Fibroblast of lung (primary cell): ENCODE measurements at regions not wholly inside any gene's neighbourhood (a gene's known extent, or its start where the extent isn't known, plus 50 kb on each side); places are given as distances from the start of the nearest gene placed in this dataset.

Experiments
- DNase-seq, 2 donors: peaks; one replicate each; pipeline versions ENCODE4 v3.0.0 to v3.0.0-alpha.2; 2010; ENCODE audit warnings: low read depth in 2 of 2
- H2AFZ ChIP-seq: 2 replicates; pipeline ENCODE4 v1.5.1; 2012; ENCODE audit warnings: low read length, control low read depth, inconsistent platforms
- H3K27ac ChIP-seq: 2 replicates; pipeline ENCODE4 v1.5.1; 2011; ENCODE audit warnings: low read length, control low read depth; ENCODE audit not compliant: insufficient read depth
- H3K27me3 ChIP-seq: 2 replicates; pipeline ENCODE4 v1.5.1; 2011; ENCODE audit warnings: mild to moderate bottlenecking, low read length; ENCODE audit not compliant: control insufficient read depth, insufficient read depth
- H3K36me3 ChIP-seq: 2 replicates; pipeline ENCODE4 v1.5.1; 2011; ENCODE audit warnings: low read length; ENCODE audit not compliant: control insufficient read depth, insufficient read depth
- H3K4me1 ChIP-seq: 2 replicates; pipeline ENCODE4 v1.5.1; 2011; ENCODE audit warnings: low read length; ENCODE audit not compliant: control insufficient read depth, insufficient read depth; ENCODE audit errors: extremely low read depth
- H3K4me2 ChIP-seq: 2 replicates; pipeline ENCODE4 v1.5.1; 2011; ENCODE audit warnings: low read length, control low read depth; ENCODE audit not compliant: insufficient read depth; ENCODE audit errors: extremely low read depth
- H3K4me3 ChIP-seq, 4 experiments: fragments of 200-600 bp in 1 of 4; sonication (generic) in 1 of 4; replicated peaks in 1 of 4; 2 replicates each; pipeline ENCODE4 v1.5.1; 2011 to 2016; ENCODE audit warnings: low read length in 4 of 4, low read depth in 3 of 4, mild to moderate bottlenecking in 3 of 4, control low read depth in 2 of 4, inconsistent platforms in 1 of 4, mixed read lengths in 1 of 4; ENCODE audit not compliant: insufficient read depth in 1 of 4; ENCODE audit errors: control extremely low read depth in 1 of 4
- H3K79me2 ChIP-seq: 2 replicates; pipeline ENCODE4 v1.5.1; 2012; ENCODE audit warnings: mild to moderate bottlenecking, low read length, inconsistent platforms; ENCODE audit not compliant: control insufficient read depth, insufficient read depth
- H3K9ac ChIP-seq: 2 replicates; pipeline ENCODE4 v1.5.1; 2011; ENCODE audit warnings: mild to moderate bottlenecking, low read length, control low read depth; ENCODE audit not compliant: insufficient read depth
- H3K9me3 ChIP-seq: 2 replicates; pipeline ENCODE4 v1.5.1; 2012; ENCODE audit warnings: low read depth, low read length; ENCODE audit not compliant: control insufficient read depth, insufficient read depth
- H4K20me1 ChIP-seq: 2 replicates; pipeline ENCODE4 v1.5.1; 2011; ENCODE audit warnings: low read length; ENCODE audit not compliant: control insufficient read depth, insufficient read depth; ENCODE audit errors: extremely low read depth
- CTCF ChIP-seq, 2 donors: IDR thresholded peaks in 1 of 2; conservative IDR thresholded peaks in 1 of 2; 1 replicate in 1 of 2; 2 replicates in 1 of 2; pipeline ENCODE4 v1.5.1; 2011 to 2012; ENCODE audit warnings: low read length in 2 of 2, control low read depth in 1 of 2, inconsistent platforms in 1 of 2, low read depth in 1 of 2, mild to moderate bottlenecking in 1 of 2
- EZH2 ChIP-seq: IDR thresholded peaks from 2 replicates; pipeline ENCODE4 v1.5.1; 2012; ENCODE audit warnings: low read length, control low read depth, mild to moderate bottlenecking; ENCODE audit errors: missing control alignments

DNA sequence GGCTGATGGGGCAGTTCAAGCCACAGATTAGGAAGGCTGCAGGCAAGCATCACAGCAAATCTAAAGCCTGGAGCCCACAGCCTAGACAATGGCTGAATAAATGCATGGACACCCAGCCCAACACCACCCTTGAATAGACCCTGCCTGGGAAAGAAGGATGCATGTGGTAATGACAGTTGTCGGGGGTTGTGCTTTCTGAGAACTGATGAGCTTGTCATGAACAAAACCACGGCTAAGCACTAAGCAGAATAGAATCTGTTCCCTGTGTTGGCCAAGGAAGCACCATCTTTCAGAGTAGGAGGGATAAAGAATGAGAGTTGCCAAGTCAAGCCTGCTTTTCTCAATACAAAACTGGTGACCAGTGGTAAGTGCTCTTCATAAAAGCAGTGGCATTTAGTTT lies 66.1 kb upstream of the JCAD start:
- H3K27me3 ChIP-seq: no peaks in the 10 kb centered on the region
- no peaks in the 10 kb centered on the region for H3K36me3 ChIP-seq
- no peak overlapping the region for H3K27ac ChIP-seq

GRCh38 chr10:30124704-30125103 lies 65.3 kb upstream of the JCAD start:
- no peaks in the 10 kb centered on the region for H3K9me3 ChIP-seq
- no peak overlapping the region for H3K9ac ChIP-seq
- no peak overlapping the region for H3K4me2 ChIP-seq
- DNase-seq: no peak
- H4K20me1 ChIP-seq: no peaks in the 10 kb centered on the region
- H3K79me2 ChIP-seq: no peaks in the 10 kb centered on the region
- H2AFZ ChIP-seq: no peak overlapping the region
- no peaks in the 10 kb centered on the region for H3K27me3 ChIP-seq
- no peaks in the 10 kb centered on the region for H3K36me3 ChIP-seq
- no peak overlapping the region for H3K27ac ChIP-seq
- no peaks in the 10 kb centered on the region for H3K4me1 ChIP-seq
- TF ChIP-seq EZH2: no peak
- TF ChIP-seq CTCF (conservative IDR thresholded peaks at IDR 0.05 in 1 of 2, IDR thresholded peaks at IDR 0.05 in 1 of 2; ENCODE audit: low read depth in 1 of 2, low read length in 2 of 2): no peak
- H3K4me3 ChIP-seq: no peak overlapping the region

More for the DNA sequence above, 66.1 kb upstream of the JCAD start:
- DNase-seq: no peak
- Histone ChIP-seq H3K9me3 (no peaks in the 10 kb centered on the region), H3K79me2 (no peaks in the 10 kb centered on the region), H3K4me1 (no peaks in the 10 kb centered on the region), H3K4me3 (no peak overlapping the region), H3K9ac (no peak overlapping the region), H4K20me1 (no peaks in the 10 kb centered on the region), H3K4me2 (no peak overlapping the region), H2AFZ (no peak overlapping the region)
- TF ChIP-seq CTCF (conservative IDR thresholded peaks at IDR 0.05 in 1 of 2, IDR thresholded peaks at IDR 0.05 in 1 of 2; ENCODE audit: low read depth in 1 of 2, low read length in 2 of 2) (no peak), EZH2 (no peak)

GRCh38 chr10:30121401-30121800 lies 62.0 kb upstream of the JCAD start:
- H3K4me1 ChIP-seq: no peaks in the 10 kb centered on the region
- no peaks in the 10 kb centered on the region for H3K9me3 ChIP-seq
- H3K27me3 ChIP-seq: no peaks in the 10 kb centered on the region
- H4K20me1 ChIP-seq: no peaks in the 10 kb centered on the region
- H3K36me3 ChIP-seq: no peaks in the 10 kb centered on the region
- H3K9ac ChIP-seq: no peak overlapping the region
- no peak for DNase-seq
- no peak overlapping the region for H3K27ac ChIP-seq
- H3K4me2 ChIP-seq: no peak overlapping the region
- no peak overlapping the region for H2AFZ ChIP-seq
- no peaks in the 10 kb centered on the region for H3K79me2 ChIP-seq
- TF ChIP-seq EZH2 (no peak), CTCF (conservative IDR thresholded peaks at IDR 0.05 in 1 of 2, IDR thresholded peaks at IDR 0.05 in 1 of 2; ENCODE audit: low read depth in 1 of 2, low read length in 2 of 2) (no peak)
- H3K4me3 ChIP-seq: no peak overlapping the region
